GM21447 (cell line): ENCODE measurements at regions not wholly inside any gene's neighbourhood (a gene's known extent, or its start where the extent isn't known, plus 50 kb on each side); places are given as distances from the start of the nearest gene placed in this dataset.
"Not testable (repeated sequence)": the region's sequence is repeated elsewhere in the genome, so short reads cannot be mapped to it uniquely, and the experiment has no call there.

Source experiments
- ATAC-seq: cut with Tn5 transposase; IDR thresholded peaks from one replicate; pipeline ENCODE4 v1.9.1; 2021; ENCODE audit not compliant: unreplicated experiment

- ATAC-seq, result no peak
Observed at GRCh38 chr15:45804028-45804427, 169.2 kb downstream of the SQOR start.

DNA sequence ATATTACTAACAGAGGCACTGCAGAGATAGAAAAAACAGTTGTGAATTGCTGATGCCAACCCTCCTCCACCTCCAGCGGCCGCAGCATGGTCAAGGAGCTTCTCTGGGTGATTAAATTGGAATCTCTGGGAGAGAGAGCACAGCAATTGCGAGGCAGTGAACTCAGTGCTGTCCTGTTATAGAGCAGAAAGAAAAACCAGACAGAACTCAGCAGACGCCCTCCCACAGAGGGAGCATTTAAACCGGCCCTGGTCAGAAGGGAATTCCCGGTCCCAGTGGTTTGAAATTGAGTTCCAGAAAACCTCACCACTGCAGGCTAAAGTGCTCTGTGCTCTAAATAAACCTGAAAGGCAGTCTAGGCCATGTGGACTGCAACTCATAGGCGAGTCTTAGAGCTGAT, 175.4 kb downstream of the SQOR start:
- no peak for ATAC-seq

GRCh38 chr15:45812200-45812599, 177.4 kb downstream of the SQOR start:
- ATAC-seq, result no peak

DNA sequence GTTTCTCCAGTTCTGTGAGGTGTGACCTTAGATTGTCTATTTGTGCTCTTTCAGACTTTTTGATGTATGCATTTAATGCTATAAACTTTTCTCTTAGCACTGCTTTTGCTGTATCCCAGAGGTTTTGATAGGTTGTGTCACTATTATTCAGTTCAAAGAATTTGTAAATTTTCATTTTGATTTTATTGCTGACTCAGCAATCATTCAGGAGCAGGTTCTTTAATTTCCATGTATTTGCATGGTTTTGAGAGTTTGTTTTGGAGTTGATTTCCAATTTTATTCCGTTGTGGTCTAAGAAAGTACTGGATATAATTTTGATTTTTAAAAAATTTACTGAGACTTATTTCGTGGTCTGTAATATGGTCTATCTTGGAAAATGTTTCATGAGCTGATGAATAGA, 182.7 kb downstream of the SQOR start:
- not testable (repeated sequence) for ATAC-seq

GRCh38 chr15:45821390-45821789, 186.6 kb downstream of the SQOR start:
- ATAC-seq, result no peak

DNA sequence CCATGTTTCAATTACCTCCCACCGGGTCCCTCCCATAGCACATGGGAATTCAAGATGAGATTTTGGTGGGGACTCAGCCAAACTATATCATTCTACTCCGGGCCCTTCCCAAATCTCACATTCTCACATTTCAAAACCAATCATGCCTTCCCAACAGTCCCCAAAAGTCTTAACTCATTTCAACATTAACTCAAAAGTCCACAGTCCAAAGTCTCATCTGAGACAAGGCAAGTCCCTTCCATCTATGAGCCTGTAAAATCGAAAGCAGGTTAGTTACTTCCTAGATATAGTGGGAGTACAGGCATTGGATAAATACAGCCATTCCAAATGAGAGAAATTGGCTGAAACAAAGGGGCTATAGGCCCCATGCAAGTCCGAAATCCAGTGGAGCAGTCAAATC, 188.1 kb downstream of the SQOR start:
- not testable (repeated sequence) for ATAC-seq

- ATAC-seq, result no peak
Observed at GRCh38 chr15:45827275-45827674, 192.4 kb downstream of the SQOR start.

DNA sequence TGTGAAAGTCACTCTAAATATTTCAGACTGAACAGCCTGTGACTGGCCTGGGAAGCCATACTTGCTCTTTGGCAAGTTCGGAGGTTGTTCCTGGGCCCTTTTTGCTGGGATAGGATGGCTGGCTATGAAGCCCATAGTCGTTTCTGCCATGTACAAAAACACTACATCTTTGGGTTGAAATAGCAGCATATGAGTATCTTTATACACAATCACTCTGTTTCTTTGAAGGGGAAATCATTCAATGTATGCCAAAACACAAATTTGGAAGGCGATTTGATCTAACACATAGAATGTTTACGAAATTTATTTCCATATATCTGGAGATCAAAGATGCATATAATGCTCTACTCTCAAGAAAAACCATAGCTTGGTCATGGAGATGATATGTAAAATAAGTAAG, 192.9 kb downstream of the SQOR start:
- ATAC-seq, result no peak

GRCh38 chr15:45829336-45830153, 194.7 kb downstream of the SQOR start:
- no peak for ATAC-seq

DNA sequence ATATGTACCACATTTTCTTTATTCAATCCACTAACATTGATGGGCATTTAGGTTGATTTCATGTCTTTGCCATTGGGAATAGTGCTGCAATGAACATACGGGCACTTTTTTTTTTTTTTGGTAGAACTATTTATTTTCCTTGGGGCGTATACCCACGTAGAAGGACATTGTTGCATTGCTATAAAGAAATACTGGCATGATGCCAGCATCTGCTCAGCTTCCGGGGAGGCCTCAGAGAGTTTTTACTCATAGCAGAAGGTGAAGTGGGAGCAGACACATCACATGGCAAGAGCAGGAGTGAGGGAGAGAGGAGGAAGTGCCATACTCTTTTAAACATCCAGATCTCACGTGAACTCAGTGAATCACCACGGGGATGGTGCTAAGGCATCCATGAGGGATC, 197.0 kb downstream of the SQOR start:
- ATAC-seq, result no peak

GRCh38 chr15:45834622-45835021, 199.8 kb downstream of the SQOR start:
- ATAC-seq, result no peak

- ATAC-seq, result no peak
Observed at GRCh38 chr15:45842151-45842550, 207.3 kb downstream of the SQOR start.

DNA sequence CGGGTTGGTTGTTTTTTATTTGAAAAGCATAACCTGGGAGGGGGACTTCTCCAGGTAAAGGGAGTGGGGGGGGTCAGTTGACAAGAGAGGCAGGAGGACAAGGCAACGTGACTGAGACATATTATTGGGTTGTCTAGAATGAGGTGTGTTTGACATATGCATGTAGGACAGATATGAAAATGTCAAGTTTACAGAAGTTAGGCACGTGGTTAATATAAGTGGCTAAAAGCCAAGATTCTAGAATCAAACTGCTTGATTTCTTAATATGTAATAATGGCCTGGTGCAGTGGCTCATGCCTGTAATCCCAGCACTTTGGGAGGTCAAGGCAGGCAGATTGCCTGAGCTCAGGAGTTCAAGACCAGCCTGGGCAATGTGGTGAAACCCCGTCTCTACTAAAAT, 212.8 kb downstream of the SQOR start:
- no peak for ATAC-seq

DNA sequence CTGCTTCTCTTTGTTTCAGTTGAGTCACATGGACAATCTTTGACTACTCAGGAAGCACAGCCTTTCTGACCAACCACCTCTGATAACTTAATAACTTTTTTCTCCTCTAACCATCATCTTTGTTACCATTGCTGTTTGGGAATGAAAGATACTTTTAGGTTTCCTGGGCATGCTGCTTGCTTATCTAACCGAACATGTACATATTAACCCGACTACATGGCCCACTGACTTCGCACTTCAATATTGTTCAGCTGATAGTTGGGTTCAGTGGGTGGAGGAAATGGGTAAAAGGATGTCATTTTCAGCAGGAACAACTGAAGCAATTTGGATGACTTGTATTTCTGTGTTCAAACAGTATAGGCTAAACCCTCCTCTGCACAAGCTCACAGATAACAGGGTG, 214.3 kb downstream of the SQOR start:
- ATAC-seq, result no peak

GRCh38 chr15:45854455-45855202, 219.8 kb downstream of the SQOR start:
- no peak for ATAC-seq

DNA sequence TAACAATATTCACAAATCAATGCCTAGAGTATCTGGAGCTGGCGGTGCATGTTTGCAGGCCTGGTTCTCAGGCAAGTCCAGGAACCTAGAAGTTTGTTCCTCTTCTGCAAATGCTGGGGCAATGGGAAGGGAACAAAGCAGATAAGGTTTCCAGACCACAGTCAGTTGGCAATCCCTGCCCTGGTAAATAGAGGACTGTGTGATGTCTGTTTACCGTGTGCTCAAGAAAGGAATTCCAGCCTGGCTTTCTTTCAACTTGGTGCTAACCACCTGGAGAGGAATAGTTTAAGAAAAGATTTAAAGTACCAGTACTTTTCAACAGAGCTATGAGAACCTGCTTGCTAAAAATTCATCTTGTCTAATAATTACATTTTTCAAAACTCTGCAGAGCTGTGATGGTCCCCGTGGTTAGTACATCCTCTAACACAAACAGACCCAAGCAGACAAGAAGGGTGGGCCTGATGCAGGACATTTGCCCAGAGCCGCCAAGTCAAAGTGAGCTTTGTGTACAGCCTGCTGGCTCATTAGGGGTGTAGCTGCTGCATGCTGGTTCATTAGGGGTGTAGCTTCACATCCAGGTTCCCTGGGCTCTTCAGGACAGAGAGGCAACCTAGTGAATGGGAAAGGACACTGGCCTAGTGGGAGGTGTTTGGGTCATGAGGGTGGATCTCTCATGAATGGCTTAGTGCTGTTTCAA, 220.5 kb downstream of the SQOR start:
- no peak for ATAC-seq

GRCh38 chr15:45855907-45856579, 221.2 kb downstream of the SQOR start:
- no peak for ATAC-seq

- no peak for ATAC-seq
Observed at GRCh38 chr15:45857291-45857690, 222.5 kb downstream of the SQOR start.

DNA sequence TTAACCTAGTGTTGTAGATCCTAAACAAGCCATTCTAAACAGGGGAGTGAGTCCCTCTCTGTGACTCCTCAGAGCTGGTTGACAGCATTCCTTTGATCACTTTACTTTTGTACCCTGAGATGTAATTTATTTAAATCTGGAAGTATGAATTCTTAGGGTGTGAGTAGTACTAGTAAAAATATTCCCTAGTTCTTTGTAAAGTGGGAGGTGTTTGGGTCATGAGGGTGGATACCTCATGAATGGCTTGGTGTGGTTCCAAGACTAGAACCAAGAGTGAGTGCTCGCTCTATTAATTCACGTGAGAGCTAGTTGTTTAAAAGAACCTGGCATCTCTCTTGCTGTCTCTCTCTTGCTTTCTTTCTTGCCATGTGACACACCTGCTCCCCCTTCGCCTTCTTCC, 223.7 kb downstream of the SQOR start:
- ATAC-seq, result no peak

DNA sequence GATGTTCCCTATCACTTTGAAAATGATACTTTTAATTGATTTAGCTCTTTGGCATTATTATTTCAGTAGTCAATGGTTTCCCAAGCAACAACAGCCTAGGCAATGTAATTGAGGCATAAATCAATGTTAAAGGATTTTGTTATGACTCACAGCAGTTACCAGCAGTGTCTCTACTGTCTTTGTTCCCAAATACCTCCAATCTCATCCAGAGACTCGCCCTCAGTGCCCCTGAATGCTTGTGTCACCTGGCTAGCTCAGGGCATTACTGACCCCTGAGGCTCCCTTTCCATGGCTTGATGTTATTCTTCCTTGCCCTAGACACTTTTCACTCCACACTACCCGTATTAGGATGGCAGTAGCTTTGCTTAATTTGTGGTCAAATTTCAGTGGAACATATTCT, 227.2 kb downstream of the SQOR start:
- ATAC-seq, result no peak

- no peak for ATAC-seq
Observed at GRCh38 chr15:45863881-45864580, 229.2 kb downstream of the SQOR start.
